Fibroblast of the conjunctiva (primary cell): ENCODE measurements at regions not wholly inside any gene's neighbourhood (a gene's known extent, or its start where the extent isn't known, plus 50 kb on each side); places are given as distances from the start of the nearest gene placed in this dataset.
"Not testable (repeated sequence)": the region's sequence is repeated elsewhere in the genome, so short reads cannot be mapped to it uniquely, and the experiment has no call there.

Experiments
- DNase-seq: peaks from one replicate; pipeline ENCODE4 v3.0.0-alpha.2; 2010; ENCODE audit warnings: low read depth

GRCh38 chr5:12757035-12757434, 852.8 kb upstream of the CTNND2 start:
- DNase-seq: no peak

- DNase-seq: no peak
These were observed 841.3 kb upstream of the CTNND2 start for GRCh38 chr5:12745537-12745936.

- no peak for DNase-seq
These were observed 839.3 kb upstream of the CTNND2 start for GRCh38 chr5:12743582-12743981.

GRCh38 chr5:12730354-12730753, 826.1 kb upstream of the CTNND2 start:
- no peak for DNase-seq

GRCh38 chr5:12716664-12717063, 812.4 kb upstream of the CTNND2 start:
- no peak for DNase-seq

- DNase-seq: no peak
These were observed 803.3 kb upstream of the CTNND2 start for GRCh38 chr5:12707560-12707959.

GRCh38 chr5:12704955-12705354, 800.7 kb upstream of the CTNND2 start:
- DNase-seq: no peak

GRCh38 chr5:12703254-12703653, 799.0 kb upstream of the CTNND2 start:
- no peak for DNase-seq

GRCh38 chr5:12695651-12696050, 791.4 kb upstream of the CTNND2 start:
- DNase-seq: no peak

GRCh38 chr5:12691330-12691729, 787.1 kb upstream of the CTNND2 start:
- no peak for DNase-seq

- DNase-seq: no peak
These were observed 786.1 kb upstream of the CTNND2 start for GRCh38 chr5:12690361-12690760.

- DNase-seq: no peak
These were observed 779.0 kb upstream of the CTNND2 start for GRCh38 chr5:12683249-12683648.

- DNase-seq: no peak
These were observed 775.5 kb upstream of the CTNND2 start for GRCh38 chr5:12679731-12680130.

- no peak for DNase-seq
These were observed 771.7 kb upstream of the CTNND2 start for GRCh38 chr5:12675959-12676358.

GRCh38 chr5:12672141-12672540, 767.9 kb upstream of the CTNND2 start:
- DNase-seq: no peak

- DNase-seq: no peak
These were observed 765.1 kb upstream of the CTNND2 start for GRCh38 chr5:12669326-12669725.

- no peak for DNase-seq
These were observed 764.3 kb upstream of the CTNND2 start for GRCh38 chr5:12668564-12668963.

GRCh38 chr5:12667818-12668217, 763.6 kb upstream of the CTNND2 start:
- DNase-seq: not testable (repeated sequence)

- DNase-seq: not testable (repeated sequence)
These were observed 761.5 kb upstream of the CTNND2 start for GRCh38 chr5:12665772-12666171.

- DNase-seq: no peak
These were observed 758.5 kb upstream of the CTNND2 start for GRCh38 chr5:12662545-12663314.

GRCh38 chr5:12661617-12662370, 757.5 kb upstream of the CTNND2 start:
- no peak for DNase-seq

GRCh38 chr5:12660279-12661107, 756.2 kb upstream of the CTNND2 start:
- not testable (repeated sequence) for DNase-seq

- no peak for DNase-seq
These were observed 755.4 kb upstream of the CTNND2 start for GRCh38 chr5:12659686-12660085.
